HG03565 (cell line): ENCODE measurements at regions not wholly inside any gene's neighbourhood (a gene's known extent, or its start where the extent isn't known, plus 50 kb on each side); places are given as distances from the start of the nearest gene placed in this dataset.

Experiments used
- ATAC-seq: cut with Tn5 transposase; IDR thresholded peaks from one replicate; pipeline ENCODE4 v1.9.1; 2021; ENCODE audit warnings: mild to moderate bottlenecking, moderate library complexity; ENCODE audit not compliant: unreplicated experiment

DNA sequence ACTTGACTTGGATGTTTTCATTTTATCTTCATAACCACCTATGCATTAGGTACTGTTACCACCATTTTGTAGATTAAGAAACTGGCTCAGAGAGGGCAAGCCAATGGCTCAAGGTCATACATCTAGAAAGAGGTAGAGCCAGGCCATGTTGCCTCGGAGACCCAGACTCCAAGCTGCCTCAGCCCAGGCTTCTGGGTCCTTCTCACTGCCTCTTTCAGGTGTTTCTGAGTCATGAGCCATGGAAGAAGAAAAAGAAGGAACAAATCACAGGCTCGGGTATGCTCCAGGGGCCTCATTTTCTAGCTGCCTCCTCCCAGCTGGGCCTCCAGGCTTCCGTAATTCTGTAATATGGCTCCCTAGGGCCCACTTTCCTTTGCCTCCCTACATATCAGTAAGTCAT, 226.5 kb upstream of the TOPAZ1 start:
- no peak for ATAC-seq

GRCh38 chr3:44016818-44017217, 224.9 kb upstream of the TOPAZ1 start:
- no peak for ATAC-seq

GRCh38 chr3:44018926-44019325, 222.8 kb upstream of the TOPAZ1 start:
- ATAC-seq: no peak

DNA sequence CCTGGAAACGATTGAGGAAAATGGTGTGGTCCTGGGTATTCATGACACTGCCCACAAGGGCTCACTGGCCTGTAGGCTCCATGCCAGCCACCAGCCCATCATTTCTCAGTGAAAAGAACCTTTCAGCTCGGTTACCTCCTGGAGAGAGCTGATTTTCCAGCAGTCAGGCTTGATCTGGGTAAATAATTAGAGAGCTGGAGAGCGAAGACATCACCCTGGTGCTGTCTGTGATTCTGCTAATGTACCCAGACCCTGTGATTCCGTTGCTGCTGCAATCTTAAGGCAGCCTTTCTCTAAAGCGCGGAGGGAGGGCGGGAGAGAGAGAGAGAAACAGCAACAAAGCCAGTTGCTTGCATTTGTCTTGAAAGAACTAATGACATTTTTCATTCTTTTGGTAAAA, 221.9 kb upstream of the TOPAZ1 start:
- ATAC-seq: no peak

GRCh38 chr3:44020143-44020542, 221.5 kb upstream of the TOPAZ1 start:
- no peak for ATAC-seq

DNA sequence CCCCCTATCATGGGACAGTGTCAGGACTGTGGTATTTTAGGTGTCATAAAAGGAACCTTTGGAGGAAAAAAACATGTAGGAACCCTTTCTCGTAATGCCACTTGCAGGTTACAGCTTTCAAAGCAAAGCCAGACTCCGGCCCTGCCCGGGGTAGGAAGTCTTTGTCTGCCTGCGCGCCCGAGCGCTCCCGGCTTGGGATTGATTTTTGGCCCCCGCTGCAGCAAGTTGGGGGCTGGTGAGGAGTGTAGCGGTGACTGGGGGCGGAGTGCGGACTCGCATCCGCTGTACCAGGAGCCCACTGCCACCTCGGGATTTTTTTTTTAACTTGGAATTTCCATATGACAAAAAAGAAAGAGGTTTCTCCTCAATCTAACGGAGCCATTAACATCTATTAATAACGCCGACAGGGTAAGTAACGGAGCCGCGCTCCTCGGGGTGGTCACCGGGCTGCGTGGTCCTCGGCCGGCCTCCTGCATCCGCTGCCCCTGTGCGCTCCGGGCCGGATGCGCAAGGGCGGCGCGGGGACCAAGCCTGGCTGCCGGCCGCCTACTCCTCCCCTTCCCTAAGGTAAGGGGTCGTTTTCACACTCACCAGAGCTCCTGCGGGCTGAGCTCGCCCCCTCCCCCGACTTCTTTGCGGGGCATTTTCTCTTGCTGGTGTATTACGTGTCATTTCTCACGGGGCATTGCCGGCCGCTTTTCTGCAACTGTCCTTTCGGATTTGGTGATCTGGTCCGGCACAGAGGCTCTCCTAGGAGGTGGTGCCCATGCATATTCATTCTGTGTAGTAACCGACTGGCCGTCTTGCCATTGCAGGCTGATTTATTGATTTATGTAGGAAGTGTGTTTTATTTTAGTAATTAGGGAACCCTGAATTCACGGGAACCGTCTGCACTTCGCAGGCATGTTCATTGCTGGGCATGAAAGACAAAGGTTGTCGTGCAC, 219.8 kb upstream of the TOPAZ1 start:
- ATAC-seq: no peak

- ATAC-seq: no peak
These were observed 217.6 kb upstream of the TOPAZ1 start for GRCh38 chr3:44023961-44024593.

GRCh38 chr3:44026220-44026865, 215.3 kb upstream of the TOPAZ1 start:
- no peak for ATAC-seq

GRCh38 chr3:44029100-44029499, 212.6 kb upstream of the TOPAZ1 start:
- no peak for ATAC-seq

DNA sequence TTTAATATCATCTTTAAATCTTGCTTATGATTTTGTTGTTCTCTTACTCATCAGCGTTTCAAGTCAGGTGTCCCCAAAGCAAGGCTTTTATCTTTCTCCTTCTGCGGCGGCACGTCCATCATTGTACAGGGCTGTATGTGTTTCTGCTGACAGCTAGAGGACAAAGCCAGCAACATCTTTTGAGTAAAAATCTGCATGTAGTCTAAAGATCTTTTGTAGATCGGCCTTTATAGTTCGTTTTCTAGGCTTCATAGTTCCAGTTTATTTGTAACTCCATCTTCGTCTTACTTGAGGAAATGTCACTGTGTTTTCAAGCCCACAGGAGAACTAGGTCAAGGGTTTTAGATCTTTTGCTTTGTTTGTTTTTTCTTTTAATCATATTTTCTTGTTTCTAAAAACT, 211.4 kb upstream of the TOPAZ1 start:
- no peak for ATAC-seq

DNA sequence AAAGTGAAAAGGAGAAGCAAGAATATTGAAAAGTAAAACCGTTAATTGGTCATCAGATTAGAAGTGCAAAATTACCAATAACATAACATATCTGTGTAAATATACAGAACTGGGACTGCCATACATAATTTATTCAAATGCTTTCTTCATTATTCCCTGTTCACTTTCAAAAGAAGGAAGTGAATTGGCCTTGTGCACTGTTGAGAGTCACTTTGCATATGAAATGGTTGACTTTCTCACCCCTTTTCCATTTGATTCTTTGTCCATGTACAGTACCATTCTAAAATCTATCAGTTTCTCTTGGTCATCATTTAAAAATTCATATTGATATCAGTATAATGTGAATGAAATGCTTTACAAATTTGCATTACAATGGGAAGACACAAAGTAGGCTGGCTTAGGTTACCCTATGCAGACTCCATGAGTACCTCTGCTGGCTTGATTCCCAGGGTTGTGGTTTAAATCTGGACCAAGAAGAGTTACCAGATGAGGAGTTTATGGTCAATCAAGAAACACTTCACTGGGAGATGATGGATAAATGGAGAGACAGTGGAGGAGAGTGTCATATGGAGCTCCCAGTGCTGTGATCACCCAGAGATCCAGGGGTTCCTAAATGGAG, 210.9 kb upstream of the TOPAZ1 start:
- no peak for ATAC-seq

DNA sequence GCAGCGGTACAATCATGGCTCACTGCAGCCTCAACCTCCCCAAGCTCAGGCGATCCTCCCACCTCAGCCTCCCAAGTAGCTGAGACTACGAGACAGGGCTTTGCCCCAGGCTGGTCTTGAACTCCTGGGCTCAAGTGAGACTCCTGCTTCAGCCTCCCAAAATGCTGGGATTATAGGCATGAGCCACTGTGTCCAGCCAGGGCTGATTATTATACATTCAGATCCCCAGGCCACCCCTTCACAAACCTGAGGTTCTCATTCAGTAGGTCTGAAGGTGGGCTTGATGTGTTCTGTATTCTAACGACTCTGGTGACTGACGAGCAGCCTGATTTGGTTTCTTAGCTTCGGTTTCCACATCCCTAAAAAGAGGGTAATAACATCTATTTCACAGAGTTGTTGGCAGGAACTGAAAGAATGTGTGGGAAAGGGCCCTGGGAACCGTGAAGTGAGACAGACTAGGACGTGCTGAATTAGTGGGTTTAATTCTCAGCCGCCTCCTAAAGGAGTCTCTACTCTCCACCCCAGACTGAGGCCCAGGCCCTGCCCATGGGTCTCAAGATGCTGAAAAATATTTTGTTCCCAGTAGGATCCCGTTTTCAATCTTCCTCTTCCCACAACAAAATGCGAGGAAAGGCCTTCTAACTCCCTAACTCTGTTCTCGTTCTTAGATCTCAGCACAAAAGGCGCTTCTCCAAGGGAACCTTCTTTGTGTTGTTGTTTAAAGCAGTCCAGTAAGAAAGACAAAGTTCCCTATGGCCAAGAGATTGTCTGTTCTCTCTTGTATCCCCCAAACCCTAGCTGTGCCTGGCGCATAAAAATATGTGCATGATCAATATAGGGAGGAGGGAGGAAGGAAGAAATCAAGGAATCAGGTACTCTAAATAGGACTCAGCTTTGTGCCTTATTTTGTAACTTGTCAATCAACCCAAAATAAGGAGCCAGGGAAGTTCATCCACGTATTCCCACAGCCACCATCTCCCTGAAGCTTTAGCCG, 210.0 kb upstream of the TOPAZ1 start:
- ATAC-seq: no peak

DNA sequence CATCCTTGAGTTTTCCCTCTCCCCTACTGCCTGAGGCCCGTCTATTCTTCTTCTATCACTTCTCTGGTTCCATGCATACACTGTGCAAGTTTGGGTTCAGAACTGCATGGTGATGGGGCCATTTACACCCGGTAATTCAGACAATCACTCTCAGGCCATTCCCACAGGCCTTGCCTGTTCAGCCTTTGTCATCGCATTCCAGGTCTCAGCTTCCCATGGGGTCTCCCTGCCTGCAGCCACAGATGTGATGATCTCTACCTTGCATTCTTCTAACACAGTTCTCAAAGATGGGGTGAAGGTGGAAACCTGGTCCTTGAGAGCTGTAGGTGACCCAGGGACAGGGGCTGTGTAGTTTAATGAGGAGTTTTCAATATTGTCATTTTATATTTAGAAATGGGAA, 209.2 kb upstream of the TOPAZ1 start:
- no peak for ATAC-seq

GRCh38 chr3:44033123-44033522, 208.6 kb upstream of the TOPAZ1 start:
- no peak for ATAC-seq

GRCh38 chr3:44036850-44037249, 204.8 kb upstream of the TOPAZ1 start:
- no peak for ATAC-seq

DNA sequence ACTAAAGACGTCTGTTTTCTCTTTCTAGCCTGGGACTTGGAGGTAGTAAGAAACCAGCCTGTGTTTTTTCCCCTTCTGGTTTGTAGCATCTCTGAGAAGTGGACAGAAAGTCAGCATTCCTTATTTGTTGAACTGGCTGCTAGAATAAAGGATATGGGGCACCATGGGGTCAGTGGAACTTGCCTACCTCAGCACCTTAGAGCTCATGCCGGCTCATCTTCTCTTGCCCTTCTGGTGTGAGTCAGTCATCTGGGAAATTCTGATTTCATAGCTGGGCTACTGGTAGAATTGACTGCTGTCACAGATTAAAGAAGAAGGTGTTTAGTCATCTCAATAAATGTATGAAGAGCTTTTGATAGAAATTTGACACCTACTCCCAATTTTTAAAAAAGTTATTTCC, 202.7 kb upstream of the TOPAZ1 start:
- ATAC-seq: no peak

- no peak for ATAC-seq
These were observed 200.0 kb upstream of the TOPAZ1 start for GRCh38 chr3:44041726-44042125.

- no peak for ATAC-seq
These were observed 198.9 kb upstream of the TOPAZ1 start for GRCh38 chr3:44042772-44043171.

DNA sequence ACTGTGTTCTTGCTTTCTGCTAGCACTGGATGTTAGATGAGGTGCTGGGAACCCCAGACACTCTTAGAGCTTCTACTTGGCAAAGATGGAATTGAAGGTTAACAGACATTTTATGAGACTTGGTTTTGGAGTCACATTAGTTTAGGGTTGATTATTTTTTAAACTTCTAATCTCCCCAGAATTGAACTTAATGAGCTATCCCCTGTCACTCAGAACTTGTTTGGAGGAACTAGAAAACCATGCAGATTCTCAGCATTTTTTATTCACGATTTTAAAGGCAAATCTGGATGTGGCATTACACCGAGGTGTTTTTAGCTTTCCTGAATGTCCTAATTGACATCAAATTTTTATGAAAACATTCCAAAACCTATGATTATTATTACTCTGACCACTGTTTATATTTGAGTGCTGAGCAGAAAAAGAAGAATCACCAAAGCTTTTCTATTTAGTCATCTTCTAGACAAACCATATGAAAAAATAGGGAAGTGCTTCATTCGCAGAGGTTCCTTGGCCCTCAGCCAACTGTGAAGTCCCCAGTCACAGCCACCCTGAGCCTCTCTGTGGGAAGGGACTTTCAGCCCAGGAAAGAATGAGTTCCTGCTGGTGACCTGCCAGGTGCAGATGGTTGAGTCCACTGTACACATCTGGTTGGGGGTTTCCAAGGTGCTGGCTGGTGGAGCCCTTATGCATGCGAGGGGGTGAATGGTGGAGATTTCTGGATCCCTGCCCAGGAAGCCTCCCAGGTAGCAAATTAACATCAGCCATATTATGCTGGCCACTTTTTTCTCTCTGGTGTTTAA, 196.0 kb upstream of the TOPAZ1 start:
- ATAC-seq: peak; percentile 82
